Activated T-cell treated with anti-CD3 and anti-CD28 coated beads, Interleukin-2, amount 50 U/mL, for 1 hour (primary cell): ENCODE measurements at regions not wholly inside any gene's neighbourhood (a gene's known extent, or its start where the extent isn't known, plus 50 kb on each side); places are given as distances from the start of the nearest gene placed in this dataset.

Source experiments
- DNase-seq: peaks from one replicate; pipeline ENCODE4 v3.0.0-alpha.2; 2020

- no peak for DNase-seq
These were observed 161.0 kb downstream of the HERPUD2 start for GRCh38 chr7:35533902-35534301.

GRCh38 chr7:35530124-35531109, 164.5 kb downstream of the HERPUD2 start:
- DNase-seq = no peak

GRCh38 chr7:35529713-35530112, 165.2 kb downstream of the HERPUD2 start:
- DNase-seq = no peak

- no peak for DNase-seq
These were observed 166.5 kb downstream of the HERPUD2 start for GRCh38 chr7:35528381-35528977.

- DNase-seq = no peak
These were observed 168.3 kb downstream of the HERPUD2 start for GRCh38 chr7:35526645-35527044.

- no peak for DNase-seq
These were observed 170.7 kb downstream of the HERPUD2 start for GRCh38 chr7:35524112-35524804.

GRCh38 chr7:35523292-35523691, 171.6 kb downstream of the HERPUD2 start:
- DNase-seq = no peak

- no peak for DNase-seq
These were observed 172.2 kb downstream of the HERPUD2 start for GRCh38 chr7:35522697-35523096.

GRCh38 chr7:35521941-35522340, 173.0 kb downstream of the HERPUD2 start:
- DNase-seq = no peak

GRCh38 chr7:35520810-35521625, 173.9 kb downstream of the HERPUD2 start:
- DNase-seq = no peak

- DNase-seq = peak; percentile 22
These were observed 174.7 kb downstream of the HERPUD2 start for GRCh38 chr7:35519971-35520809.

GRCh38 chr7:35518767-35519166, 176.2 kb downstream of the HERPUD2 start:
- DNase-seq = no peak

- DNase-seq = no peak
These were observed 178.4 kb downstream of the HERPUD2 start for GRCh38 chr7:35516498-35516897.

- DNase-seq = no peak
These were observed 181.1 kb downstream of the HERPUD2 start for GRCh38 chr7:35513828-35514227.

GRCh38 chr7:35513195-35513594, 181.7 kb downstream of the HERPUD2 start:
- DNase-seq = no peak

- DNase-seq = no peak
These were observed 182.2 kb downstream of the HERPUD2 start for GRCh38 chr7:35512716-35513115.

GRCh38 chr7:35508623-35509400, 186.1 kb downstream of the HERPUD2 start:
- DNase-seq = no peak

GRCh38 chr7:35505066-35505465, 189.9 kb downstream of the HERPUD2 start:
- no peak for DNase-seq

- no peak for DNase-seq
These were observed 190.6 kb downstream of the HERPUD2 start for GRCh38 chr7:35504365-35504764.

GRCh38 chr7:35501681-35502080, 193.3 kb downstream of the HERPUD2 start:
- no peak for DNase-seq

GRCh38 chr7:35499226-35499625, 195.7 kb downstream of the HERPUD2 start:
- DNase-seq = no peak
